GM12878 (cell line): ENCODE measurements at regions not wholly inside any gene's neighbourhood (a gene's known extent, or its start where the extent isn't known, plus 50 kb on each side); places are given as distances from the start of the nearest gene placed in this dataset.

Experiments
- ATAC-seq: fragments of 200-7000 bp; cut with Tn5 transposase; 3 replicates; pipeline ENCODE4 v1.9.1; 2020; ENCODE audit warnings: mild to moderate bottlenecking, moderate library complexity
- BruUV-seq: library from RNA; stranded (reverse); fragments of 400-500 nt; replicated peaks from 2 replicates; lab custom pipeline; 2021; lab: Mats Ljungman, UMichigan
- CTCF ChIA-PET: fragments of 300-600 bp; sonication (Branson Sonifier 250); formaldehyde crosslinking; extraction: SDS; loops from one replicate; lab custom pipeline; 2021; ENCODE audit warnings: inconsistent platforms; lab: Yijun Ruan, JAX
- POLR2A ChIA-PET: fragments of 350-600 bp; formaldehyde crosslinking; extraction: SDS; loops from one replicate; lab custom pipeline; 2021; ENCODE audit warnings: inconsistent platforms; lab: Charles Lee
- RAD21 ChIA-PET: fragments of 300-600 bp; sonication (Branson Sonifier 250); formaldehyde crosslinking; loops from one replicate; lab custom pipeline; 2023; ENCODE audit warnings: antibody characterized with exemption; ENCODE audit not compliant: unreplicated experiment; lab: Charles Lee
- SMC1A ChIA-PET: fragments of 300-600 bp; sonication (Branson Sonifier 250); formaldehyde crosslinking; loops from one replicate; lab custom pipeline; 2023; ENCODE audit not compliant: unreplicated experiment, uncharacterized antibody; lab: Charles Lee
- DNase-seq: peaks from one replicate; pipeline ENCODE4 v3.0.0-alpha.2; 2011; ENCODE audit warnings: low read depth, low spot score
- FAIRE-seq: peaks from 3 replicates; lab custom pipeline; 2011; peaks lifted over from hg19 to GRCh38; lab: Jason Lieb, UNC
- H2AFZ ChIP-seq: 2 replicates; pipeline ENCODE4 v1.6.0; 2011; ENCODE audit warnings: low read depth, low read length, control low read depth; ENCODE audit not compliant: control insufficient read depth
- H3K27ac ChIP-seq: 2 replicates; pipeline ENCODE4 v1.5.1; 2011; ENCODE audit warnings: control low read depth; ENCODE audit not compliant: control insufficient read depth, insufficient read depth
- H3K27me3 ChIP-seq, 2 experiments: replicated peaks in 1 of 2; 2 replicates each; pipeline versions ENCODE4 v1.6.0 to v1.6.1; 2011; ENCODE audit warnings: low read length in 1 of 2; ENCODE audit not compliant: control insufficient read depth in 2 of 2, insufficient read depth in 2 of 2
- H3K36me3 ChIP-seq, 2 experiments: 2 replicates each; pipeline ENCODE4 v1.5.1; 2011; ENCODE audit warnings: low read length in 1 of 2; ENCODE audit not compliant: control insufficient read depth in 2 of 2, insufficient read depth in 2 of 2
- H3K4me1 ChIP-seq: 2 replicates; pipeline ENCODE4 v1.6.1; 2011; ENCODE audit warnings: mild to moderate bottlenecking, low read length, moderate library complexity, mixed read lengths; ENCODE audit not compliant: control insufficient read depth, insufficient read depth
- H3K4me2 ChIP-seq: 2 replicates; pipeline ENCODE4 v1.6.0; 2011; ENCODE audit warnings: control low read depth; ENCODE audit not compliant: control insufficient read depth, insufficient read depth
- H3K4me3 ChIP-seq: fragments of 200-600 bp; sonication (generic); 2 replicates; pipeline ENCODE4 v1.5.1; 2016
- H3K79me2 ChIP-seq: 2 replicates; pipeline ENCODE4 v1.6.0; 2011; ENCODE audit warnings: low read length; ENCODE audit not compliant: control insufficient read depth, insufficient read depth
- H3K9ac ChIP-seq: 2 replicates; pipeline ENCODE4 v1.8.0; 2011; ENCODE audit warnings: low read length, control low read depth, mixed read lengths; ENCODE audit not compliant: control insufficient read depth, insufficient read depth
- H3K9me3 ChIP-seq: replicated peaks from 3 replicates; pipeline ENCODE4 v1.5.1; 2011; ENCODE audit warnings: mild to moderate bottlenecking, low read length; ENCODE audit not compliant: control insufficient read depth, insufficient read depth
- H4K20me1 ChIP-seq: 2 replicates; pipeline ENCODE4 v1.6.0; 2011; ENCODE audit not compliant: control insufficient read depth, insufficient read depth
- BACH1 ChIP-seq: fragments of 450-650 bp; IDR thresholded peaks from 2 replicates; pipeline ENCODE4 v1.6.1; 2017; ENCODE audit warnings: mild to moderate bottlenecking, borderline replicate concordance
- CHD4 ChIP-seq: fragments of 200-600 bp; sonication (generic); IDR thresholded peaks from 2 replicates; pipeline ENCODE4 v1.6.1; 2016; ENCODE audit warnings: mild to moderate bottlenecking
- CREM ChIP-seq: IDR thresholded peaks from 2 replicates; pipeline ENCODE4 v1.6.1; 2014; ENCODE audit warnings: antibody characterized with exemption, low read depth
- GATAD2B ChIP-seq: fragments of 450-650 bp; conservative IDR thresholded peaks from 2 replicates; pipeline ENCODE4 v1.6.1; 2017; ENCODE audit warnings: low read depth, mild to moderate bottlenecking, moderate library complexity
- NR2C1 ChIP-seq: fragments of 450-650 bp; IDR thresholded peaks from 2 replicates; pipeline ENCODE4 v1.6.1; 2017; ENCODE audit warnings: antibody characterized with exemption, mild to moderate bottlenecking, moderate library complexity
- POLR2AphosphoS5 ChIP-seq: IDR thresholded peaks from 2 replicates; pipeline ENCODE4 v1.6.1; 2011; ENCODE audit warnings: mild to moderate bottlenecking, low read length, inconsistent platforms
- POU2F2 ChIP-seq: IDR thresholded peaks from 3 replicates; pipeline ENCODE4 v1.6.1; 2011; ENCODE audit warnings: low read depth, mild to moderate bottlenecking, low read length, borderline replicate concordance
- SKIL ChIP-seq: fragments of 450-650 bp; IDR thresholded peaks from 2 replicates; pipeline ENCODE4 v1.6.1; 2017; ENCODE audit warnings: mild to moderate bottlenecking, low read depth, inconsistent platforms; ENCODE audit not compliant: poor library complexity, severe bottlenecking
- WGBS: methylation state at CpG from one replicate; pipeline ENCODE4 v1.1.6; 2016; ENCODE audit warnings: low lambda C conversion rate; ENCODE audit not compliant: insufficient replicate concordance, insufficient coverage; ENCODE audit errors: missing lambda C conversion rate; 5-methylcytosine and 5-hydroxymethylcytosine counted together
- in situ Hi-C: fragments of 300-500 bp; cut with MboI; formaldehyde crosslinking; loops from 9 replicates; pipeline ENCODE4 v1.14.3; 2018; ENCODE audit warnings: mixed read lengths
- intact Hi-C: fragments of 100-400 bp; cut with micrococcal nuclease; formaldehyde crosslinking; loops from one replicate; pipeline ENCODE4 v1.14.2; 2022; ENCODE audit not compliant: unreplicated experiment

DNA sequence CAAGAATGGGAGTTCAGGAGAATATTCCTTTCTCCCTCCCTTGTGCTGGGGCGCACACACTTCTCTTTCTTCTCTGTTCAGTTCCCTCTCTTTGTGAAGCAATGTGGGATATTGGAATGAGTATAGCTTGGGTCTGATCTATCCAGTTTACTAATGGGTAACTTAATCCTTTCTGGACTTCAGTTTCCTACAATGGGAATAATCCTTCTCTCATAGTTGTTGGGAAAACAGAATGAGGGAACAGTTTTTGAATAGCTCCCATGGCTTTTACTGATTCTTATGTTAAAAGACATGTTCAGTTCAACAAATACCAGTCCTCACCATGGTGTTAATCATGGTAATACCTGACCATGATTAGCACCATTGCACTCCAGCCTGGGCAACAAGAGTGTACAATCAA lies 93.1 kb downstream of the ARL4C start:
- Histone ChIP-seq H3K4me3 (no peak overlapping the region), H2AFZ (no peak overlapping the region), H3K79me2 (no peaks in the 10 kb centered on the region), H3K9me3 (no peaks in the 10 kb centered on the region; the same call in 2 of the 3 replicates), H4K20me1 (no peaks in the 10 kb centered on the region), H3K4me1 (no peaks in the 10 kb centered on the region), H3K9ac (no peak overlapping the region), H3K36me3 (no peaks in the 10 kb centered on the region), H3K27ac (no peak overlapping the region), H3K4me2 (no peak overlapping the region), H3K27me3 (no peaks in the 10 kb centered on the region; a peak in 2 of 4 replicates)
- no TSS peak for BruUV-seq
- SMC1A ChIA-PET, result interaction anchor here (1.3 kb wide), 1 partner anchor 115 kb away, joined by 3 read pairs; no protein-coding TSS in a partner anchor
- 0% methylated on average over 1 of the region's 1 CpG for WGBS
- RAD21 ChIA-PET, result no interaction called here
- ATAC-seq (no peak), DNase-seq (no peak), FAIRE-seq (no peak)
- POLR2A ChIA-PET, result no interaction called here
- no peak for TF ChIP-seq BACH1
- TF ChIP-seq POLR2AphosphoS5, result no peak
- no peak for TF ChIP-seq NR2C1
- TF ChIP-seq SKIL, result no peak
- no peak for TF ChIP-seq CHD4
- TF ChIP-seq POU2F2, result no peak
- no peak for TF ChIP-seq CREM
- TF ChIP-seq GATAD2B, result no peak
- in situ Hi-C loops, result no loop called here
- intact Hi-C loops, result no loop called here
- CTCF ChIA-PET, result interaction anchor here (0.8 kb wide), 1 partner anchor 114 kb away, joined by 3 read pairs; no protein-coding TSS in a partner anchor
